Right lobe of liver (tissue), 4 donors: ENCODE measurements at regions not wholly inside any gene's neighbourhood (a gene's known extent, or its start where the extent isn't known, plus 50 kb on each side); places are given as distances from the start of the nearest gene placed in this dataset.

Experiments
- CTCF ChIP-seq, 4 donors: fragments of 200-600 bp in 3 of 4; fragments of 450-650 bp in 1 of 4; IDR thresholded peaks; one replicate each; pipeline versions ENCODE4 v1.5.1 to v1.8.0; 2016 to 2022; ENCODE audit warnings: antibody characterized with exemption in 4 of 4, mild to moderate bottlenecking in 2 of 4
- POLR2A ChIP-seq: fragments of 450-650 bp; IDR thresholded peaks from one replicate; pipeline ENCODE4 v1.6.1; 2017; ENCODE audit warnings: antibody characterized with exemption, mild to moderate bottlenecking
- donor health status: DM: no; HTN: no; CAD: no.
- donor health status: DM: no; HTN: no; CAD: no.
- donor health status: DM: no; HTN: yes; CAD: no.

- TF ChIP-seq CTCF (IDR thresholded peaks at IDR 0.05) (no peak), POLR2A (no peak)
These were observed 848.3 kb downstream of the METTL15 start for GRCh38 chr11:28956446-28956845.
